A549 (cell line): ENCODE measurements at regions not wholly inside any gene's neighbourhood (a gene's known extent, or its start where the extent isn't known, plus 50 kb on each side); places are given as distances from the start of the nearest gene placed in this dataset.

Source experiments
- CTCF ChIP-seq: fragments of >200 bp; sonication (Bioruptor Twin); formaldehyde crosslinking; IDR thresholded peaks from 3 replicates; pipeline ENCODE4 v1.5.1; 2016
- EP300 ChIP-seq, 2 experiments: fragments of >200 bp; sonication (Bioruptor Twin); formaldehyde crosslinking; IDR thresholded peaks; 2 replicates in 1 of 2; 3 replicates in 1 of 2; pipeline ENCODE4 v1.6.1; 2016 to 2017
- MAFK ChIP-seq: fragments of 450-650 bp; IDR thresholded peaks from 2 replicates; pipeline ENCODE4 v1.6.1; 2014; ENCODE audit not compliant: partially characterized antibody
- MAZ ChIP-seq: fragments of 150-350 bp; IDR thresholded peaks from 2 replicates; pipeline ENCODE4 v1.6.1; 2014; ENCODE audit warnings: antibody characterized with exemption, low read depth, low read length, borderline replicate concordance
- NFE2L2 ChIP-seq: fragments of 150-350 bp; conservative IDR thresholded peaks from 2 replicates; pipeline ENCODE4 v1.6.1; 2014; ENCODE audit warnings: low read length
- POLR2A ChIP-seq: IDR thresholded peaks from 2 replicates; pipeline ENCODE4 v1.6.1; 2012; ENCODE audit warnings: mild to moderate bottlenecking, low read length
- RCOR1 ChIP-seq: fragments of 150-350 bp; IDR thresholded peaks from 2 replicates; pipeline ENCODE4 v1.6.1; 2014; ENCODE audit warnings: antibody characterized with exemption, low read length, low read depth
- REST ChIP-seq: fragments of 200-600 bp; sonication (generic); IDR thresholded peaks from 2 replicates; pipeline ENCODE4 v1.6.1; 2016; ENCODE audit warnings: antibody characterized with exemption, mild to moderate bottlenecking, moderate library complexity

DNA sequence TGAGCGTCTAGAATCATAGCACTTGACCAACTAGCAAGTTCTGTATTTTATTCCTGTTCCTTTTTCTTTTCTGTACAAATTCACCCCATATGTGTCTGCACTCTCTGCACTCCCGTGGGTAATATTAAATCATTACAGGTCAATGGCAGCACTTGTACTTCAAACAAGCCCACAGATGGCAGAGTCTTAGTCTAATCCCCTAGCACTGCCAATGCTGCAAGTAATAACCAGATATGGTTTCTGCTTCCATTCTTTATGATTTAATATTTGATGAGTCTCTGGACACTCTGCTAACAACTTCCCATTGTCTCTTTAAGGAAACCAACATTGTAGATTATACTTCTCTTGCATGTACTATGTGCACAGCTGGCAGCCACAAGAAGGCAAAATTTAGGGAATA lies 343.8 kb upstream of the CHD1 start:
- no peak for TF ChIP-seq CTCF
- TF ChIP-seq RCOR1, result no peak
- no peak for TF ChIP-seq NFE2L2
- no peak for TF ChIP-seq MAFK
- no peak for TF ChIP-seq POLR2A
- TF ChIP-seq REST, result no peak
- no peak for TF ChIP-seq MAZ
- TF ChIP-seq EP300 (IDR thresholded peaks at IDR 0.05), result no peak
